ENCODE measurements at regions not wholly inside any gene's neighbourhood (a gene's known extent, or its start where the extent isn't known, plus 50 kb on each side); places are given as distances from the start of the nearest gene placed in this dataset.

- TF ChIP-seq FOSL2 (IDR thresholded peaks at IDR 0.05; ENCODE audit: borderline replicate concordance, low read depth) = peak; percentile 44; the same call in 1 of the 2 replicates
- TF ChIP-seq, protein P1, sequence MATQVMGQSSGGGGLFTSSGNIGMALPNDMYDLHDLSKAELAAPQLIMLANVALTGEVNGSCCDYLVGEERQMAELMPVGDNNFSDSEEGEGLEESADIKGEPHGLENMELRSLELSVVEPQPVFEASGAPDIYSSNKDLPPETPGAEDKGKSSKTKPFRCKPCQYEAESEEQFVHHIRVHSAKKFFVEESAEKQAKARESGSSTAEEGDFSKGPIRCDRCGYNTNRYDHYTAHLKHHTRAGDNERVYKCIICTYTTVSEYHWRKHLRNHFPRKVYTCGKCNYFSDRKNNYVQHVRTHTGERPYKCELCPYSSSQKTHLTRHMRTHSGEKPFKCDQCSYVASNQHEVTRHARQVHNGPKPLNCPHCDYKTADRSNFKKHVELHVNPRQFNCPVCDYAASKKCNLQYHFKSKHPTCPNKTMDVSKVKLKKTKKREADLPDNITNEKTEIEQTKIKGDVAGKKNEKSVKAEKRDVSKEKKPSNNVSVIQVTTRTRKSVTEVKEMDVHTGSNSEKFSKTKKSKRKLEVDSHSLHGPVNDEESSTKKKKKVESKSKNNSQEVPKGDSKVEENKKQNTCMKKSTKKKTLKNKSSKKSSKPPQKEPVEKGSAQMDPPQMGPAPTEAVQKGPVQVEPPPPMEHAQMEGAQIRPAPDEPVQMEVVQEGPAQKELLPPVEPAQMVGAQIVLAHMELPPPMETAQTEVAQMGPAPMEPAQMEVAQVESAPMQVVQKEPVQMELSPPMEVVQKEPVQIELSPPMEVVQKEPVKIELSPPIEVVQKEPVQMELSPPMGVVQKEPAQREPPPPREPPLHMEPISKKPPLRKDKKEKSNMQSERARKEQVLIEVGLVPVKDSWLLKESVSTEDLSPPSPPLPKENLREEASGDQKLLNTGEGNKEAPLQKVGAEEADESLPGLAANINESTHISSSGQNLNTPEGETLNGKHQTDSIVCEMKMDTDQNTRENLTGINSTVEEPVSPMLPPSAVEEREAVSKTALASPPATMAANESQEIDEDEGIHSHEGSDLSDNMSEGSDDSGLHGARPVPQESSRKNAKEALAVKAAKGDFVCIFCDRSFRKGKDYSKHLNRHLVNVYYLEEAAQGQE (IDR thresholded peaks at IDR 0.05; ENCODE audit: low read depth, low read length) = no peak
These were observed 57.5 kb upstream of the PAPPA start (continued) for GRCh38 chr9:116096046-116096445.

DNA sequence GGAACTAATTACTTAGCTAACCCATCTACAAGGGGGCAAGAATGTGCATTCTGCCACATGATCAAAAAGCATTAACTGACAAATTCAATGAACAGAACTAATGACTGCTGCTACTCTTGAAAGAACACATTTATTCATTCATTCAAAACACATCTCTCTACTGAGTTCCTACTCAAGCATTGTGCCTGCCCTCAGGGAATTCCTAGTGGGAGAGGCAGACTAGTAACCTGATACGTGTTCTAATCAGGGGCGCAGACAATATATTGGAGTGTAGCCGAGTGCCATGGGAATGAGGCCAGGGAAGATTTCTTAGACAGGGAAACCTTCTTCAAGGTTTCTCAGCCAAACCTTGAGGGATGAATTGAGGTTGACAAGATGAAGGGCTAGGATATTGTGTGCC is 56.7 kb upstream of the PAPPA start:
- 55% methylated on average over 3 of the region's 3 CpGs for WGBS (ENCODE audit: low lambda C conversion rate)
- no peaks in the 10 kb centered on the region for H3K9me3 ChIP-seq
- H3K4me3 ChIP-seq (ENCODE audit: low read depth in 2 of 2, low read length in 1 of 2) = no peak overlapping the region
- H3K9ac ChIP-seq = no peak overlapping the region
- H3F3A ChIP-seq (replicated peaks; ENCODE audit: insufficient read depth) = no peaks in the 10 kb centered on the region
- no peaks in the 10 kb centered on the region for H3K9me2 ChIP-seq
- no peak overlapping the region for H3K27ac ChIP-seq (ENCODE audit: low read depth in 2 of 2, low read length in 1 of 2)
- ChIA-PET POLR2A (no interaction called here), CTCF (interaction anchor here (0.6 kb wide), 1 partner anchor 171 kb away, joined by 3 read pairs; no protein-coding TSS in a partner anchor)
- H4K20me1 ChIP-seq (ENCODE audit: insufficient read depth) = no peaks in the 10 kb centered on the region
- peaks cover 0 to 13% of the 10 kb centered on the region in 2 experiments; a peak in 1 of 4 replicates for H3K4me1 ChIP-seq (ENCODE audit: control insufficient read depth in 1 of 2, insufficient read depth in 2 of 2, low read depth in 1 of 2, low read length in 1 of 2)
- H3K4me2 ChIP-seq = no peak overlapping the region
- no peaks in the 10 kb centered on the region for H3K36me3 ChIP-seq (replicated peaks in 1 of 2; ENCODE audit: control insufficient read depth in 1 of 2, insufficient read depth in 2 of 2, low read length in 1 of 2)
- no peaks in the 10 kb centered on the region for H3K27me3 ChIP-seq (ENCODE audit: insufficient read depth)
- DNase-seq = no peak
- no peak overlapping the region for H2AFZ ChIP-seq (ENCODE audit: low read depth)
- H3K79me2 ChIP-seq (ENCODE audit: insufficient read depth) = no peaks in the 10 kb centered on the region
- no peak for TF ChIP-seq RCOR1 (IDR thresholded peaks at IDR 0.05; ENCODE audit: low read length)
- no peak for TF ChIP-seq TEAD4 (IDR thresholded peaks at IDR 0.05; ENCODE audit: borderline replicate concordance, insufficient read depth)
- no peak for TF ChIP-seq CTCF (IDR thresholded peaks at IDR 0.05)
- TF ChIP-seq FOXJ3 (CRISPR knock-in tag; IDR thresholded peaks at IDR 0.05) = no peak
- TF ChIP-seq, protein P2, sequence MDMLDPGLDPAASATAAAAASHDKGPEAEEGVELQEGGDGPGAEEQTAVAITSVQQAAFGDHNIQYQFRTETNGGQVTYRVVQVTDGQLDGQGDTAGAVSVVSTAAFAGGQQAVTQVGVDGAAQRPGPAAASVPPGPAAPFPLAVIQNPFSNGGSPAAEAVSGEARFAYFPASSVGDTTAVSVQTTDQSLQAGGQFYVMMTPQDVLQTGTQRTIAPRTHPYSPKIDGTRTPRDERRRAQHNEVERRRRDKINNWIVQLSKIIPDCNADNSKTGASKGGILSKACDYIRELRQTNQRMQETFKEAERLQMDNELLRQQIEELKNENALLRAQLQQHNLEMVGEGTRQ (IDR thresholded peaks at IDR 0.05; ENCODE audit: borderline replicate concordance, low read depth, low read length) = no peak
- TF ChIP-seq, protein P3, sequence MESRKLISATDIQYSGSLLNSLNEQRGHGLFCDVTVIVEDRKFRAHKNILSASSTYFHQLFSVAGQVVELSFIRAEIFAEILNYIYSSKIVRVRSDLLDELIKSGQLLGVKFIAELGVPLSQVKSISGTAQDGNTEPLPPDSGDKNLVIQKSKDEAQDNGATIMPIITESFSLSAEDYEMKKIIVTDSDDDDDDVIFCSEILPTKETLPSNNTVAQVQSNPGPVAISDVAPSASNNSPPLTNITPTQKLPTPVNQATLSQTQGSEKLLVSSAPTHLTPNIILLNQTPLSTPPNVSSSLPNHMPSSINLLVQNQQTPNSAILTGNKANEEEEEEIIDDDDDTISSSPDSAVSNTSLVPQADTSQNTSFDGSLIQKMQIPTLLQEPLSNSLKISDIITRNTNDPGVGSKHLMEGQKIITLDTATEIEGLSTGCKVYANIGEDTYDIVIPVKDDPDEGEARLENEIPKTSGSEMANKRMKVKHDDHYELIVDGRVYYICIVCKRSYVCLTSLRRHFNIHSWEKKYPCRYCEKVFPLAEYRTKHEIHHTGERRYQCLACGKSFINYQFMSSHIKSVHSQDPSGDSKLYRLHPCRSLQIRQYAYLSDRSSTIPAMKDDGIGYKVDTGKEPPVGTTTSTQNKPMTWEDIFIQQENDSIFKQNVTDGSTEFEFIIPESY (IDR thresholded peaks at IDR 0.05; ENCODE audit: borderline replicate concordance, low read depth) = no peak
- TF ChIP-seq ELF1 (IDR thresholded peaks at IDR 0.05) = no peak
- no peak for TF ChIP-seq GABPA (IDR thresholded peaks at IDR 0.05; ENCODE audit: low read depth)

Measured in SK-N-SH (cell line).